ENCODE measurements at regions not wholly inside any gene's neighbourhood (a gene's known extent, or its start where the extent isn't known, plus 50 kb on each side); places are given as distances from the start of the nearest gene placed in this dataset.

DNA sequence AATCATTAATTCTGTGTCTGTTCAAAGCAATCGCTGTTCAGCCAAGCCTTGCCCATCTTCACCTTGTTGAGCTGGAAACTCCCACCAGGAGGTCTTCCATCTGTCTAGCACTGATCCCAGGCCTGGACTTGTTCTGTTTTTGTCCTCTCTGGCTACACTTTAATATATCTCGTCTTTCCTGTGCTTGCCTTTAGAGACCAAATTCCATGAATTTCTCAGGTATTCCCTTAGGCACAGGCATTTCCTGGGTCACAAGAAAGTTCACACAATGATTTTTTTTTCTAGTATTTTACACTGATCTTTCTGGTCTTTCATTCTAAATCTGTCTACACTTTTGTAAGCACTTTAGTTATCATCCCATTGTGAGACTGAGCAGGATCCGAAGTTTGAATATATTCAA is 116.4 kb upstream of the CCND2 start:
- H2AFZ ChIP-seq, result no peak overlapping the region
- no peak overlapping the region for H3K9ac ChIP-seq
- no peaks in the 10 kb centered on the region for H3K79me2 ChIP-seq
- no peaks in the 10 kb centered on the region for H3K36me3 ChIP-seq (ENCODE audit: control insufficient read depth, insufficient read depth, low read length)
- no peaks in the 10 kb centered on the region for H3K9me3 ChIP-seq (ENCODE audit: control insufficient read depth, low read length)
- no peaks in the 10 kb centered on the region for H3K4me1 ChIP-seq
- no peaks in the 10 kb centered on the region for H3K27me3 ChIP-seq (ENCODE audit: control insufficient read depth, insufficient read depth, low read length)
- no peak overlapping the region for H3K4me2 ChIP-seq (ENCODE audit: low read length)
- H3K27ac ChIP-seq, result no peak overlapping the region
- TF ChIP-seq, protein P1, sequence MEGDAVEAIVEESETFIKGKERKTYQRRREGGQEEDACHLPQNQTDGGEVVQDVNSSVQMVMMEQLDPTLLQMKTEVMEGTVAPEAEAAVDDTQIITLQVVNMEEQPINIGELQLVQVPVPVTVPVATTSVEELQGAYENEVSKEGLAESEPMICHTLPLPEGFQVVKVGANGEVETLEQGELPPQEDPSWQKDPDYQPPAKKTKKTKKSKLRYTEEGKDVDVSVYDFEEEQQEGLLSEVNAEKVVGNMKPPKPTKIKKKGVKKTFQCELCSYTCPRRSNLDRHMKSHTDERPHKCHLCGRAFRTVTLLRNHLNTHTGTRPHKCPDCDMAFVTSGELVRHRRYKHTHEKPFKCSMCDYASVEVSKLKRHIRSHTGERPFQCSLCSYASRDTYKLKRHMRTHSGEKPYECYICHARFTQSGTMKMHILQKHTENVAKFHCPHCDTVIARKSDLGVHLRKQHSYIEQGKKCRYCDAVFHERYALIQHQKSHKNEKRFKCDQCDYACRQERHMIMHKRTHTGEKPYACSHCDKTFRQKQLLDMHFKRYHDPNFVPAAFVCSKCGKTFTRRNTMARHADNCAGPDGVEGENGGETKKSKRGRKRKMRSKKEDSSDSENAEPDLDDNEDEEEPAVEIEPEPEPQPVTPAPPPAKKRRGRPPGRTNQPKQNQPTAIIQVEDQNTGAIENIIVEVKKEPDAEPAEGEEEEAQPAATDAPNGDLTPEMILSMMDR (IDR thresholded peaks at IDR 0.05), result no peak
- no peak overlapping the region for H3K4me3 ChIP-seq (ENCODE audit: low read depth, low read length)

DNA sequence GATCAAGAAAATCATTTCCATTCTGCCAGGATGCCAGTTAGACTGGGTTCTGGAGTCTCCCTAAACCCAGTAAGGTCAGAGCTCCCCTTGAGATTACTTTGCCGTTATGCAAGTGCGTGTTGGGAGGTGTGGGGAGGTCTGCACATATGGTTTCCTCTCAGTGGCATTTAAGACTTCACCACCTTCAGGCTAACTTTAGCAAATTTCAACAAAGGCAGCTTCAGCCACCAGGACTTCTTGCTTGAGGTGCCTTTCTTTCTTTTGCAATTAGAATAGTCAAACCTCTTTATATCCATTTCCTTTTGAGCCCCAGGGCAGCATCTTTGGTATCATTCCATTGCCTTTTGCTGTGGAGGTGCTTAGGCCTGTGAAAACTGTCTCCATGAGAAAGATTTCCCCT is 117.2 kb upstream of the CCND2 start:
- Histone ChIP-seq H3K27me3 (ENCODE audit: control insufficient read depth, insufficient read depth, low read length) (no peaks in the 10 kb centered on the region), H3K9ac (no peak overlapping the region), H2AFZ (no peak overlapping the region), H3K4me1 (no peaks in the 10 kb centered on the region), H3K4me3 (ENCODE audit: low read depth, low read length) (no peak overlapping the region), H3K9me3 (ENCODE audit: control insufficient read depth, low read length) (no peaks in the 10 kb centered on the region), H3K36me3 (ENCODE audit: control insufficient read depth, insufficient read depth, low read length) (no peaks in the 10 kb centered on the region), H3K79me2 (no peaks in the 10 kb centered on the region), H3K27ac (no peak overlapping the region), H3K4me2 (ENCODE audit: low read length) (no peak overlapping the region)
- TF ChIP-seq, protein P1 (IDR thresholded peaks at IDR 0.05), result no peak

DNA sequence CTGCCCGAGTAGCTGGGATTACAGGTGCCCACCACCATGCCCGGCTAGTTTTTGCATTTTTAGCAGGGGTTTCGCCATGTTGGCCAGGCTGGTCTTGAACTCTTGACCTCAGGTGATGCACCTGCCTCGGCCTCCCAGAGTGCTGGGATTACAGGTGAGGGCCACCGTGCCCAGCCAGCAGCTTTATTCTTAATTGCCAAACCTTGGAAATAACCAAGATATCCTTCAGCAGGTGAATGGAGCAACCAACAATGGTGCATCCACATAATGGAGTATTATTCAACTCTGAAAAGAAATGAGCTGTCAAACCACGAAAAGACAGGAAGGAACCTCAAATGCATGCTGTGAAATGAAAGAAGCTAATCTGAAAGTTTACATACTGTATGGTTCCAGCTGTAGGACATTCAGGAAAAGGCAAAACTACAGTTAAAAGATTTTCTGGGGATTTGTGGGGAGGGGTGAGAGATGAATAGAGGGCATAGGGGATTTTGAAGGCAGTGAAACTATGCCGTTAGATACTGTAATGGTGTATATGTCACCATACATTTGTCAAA is 118.8 kb upstream of the CCND2 start:
- H3K4me1 ChIP-seq, result no peaks in the 10 kb centered on the region
- H3K36me3 ChIP-seq (ENCODE audit: control insufficient read depth, insufficient read depth, low read length), result no peaks in the 10 kb centered on the region
- H3K9ac ChIP-seq, result no peak overlapping the region
- no peak overlapping the region for H2AFZ ChIP-seq
- H3K4me2 ChIP-seq (ENCODE audit: low read length), result no peak overlapping the region
- H3K27me3 ChIP-seq (ENCODE audit: control insufficient read depth, insufficient read depth, low read length), result no peaks in the 10 kb centered on the region
- no peak overlapping the region for H3K4me3 ChIP-seq (ENCODE audit: low read depth, low read length)
- H3K79me2 ChIP-seq, result no peaks in the 10 kb centered on the region
- TF ChIP-seq, protein P1 (IDR thresholded peaks at IDR 0.05), result no peak
- H3K27ac ChIP-seq, result no peak overlapping the region
- no peaks in the 10 kb centered on the region for H3K9me3 ChIP-seq (ENCODE audit: control insufficient read depth, low read length)

DNA sequence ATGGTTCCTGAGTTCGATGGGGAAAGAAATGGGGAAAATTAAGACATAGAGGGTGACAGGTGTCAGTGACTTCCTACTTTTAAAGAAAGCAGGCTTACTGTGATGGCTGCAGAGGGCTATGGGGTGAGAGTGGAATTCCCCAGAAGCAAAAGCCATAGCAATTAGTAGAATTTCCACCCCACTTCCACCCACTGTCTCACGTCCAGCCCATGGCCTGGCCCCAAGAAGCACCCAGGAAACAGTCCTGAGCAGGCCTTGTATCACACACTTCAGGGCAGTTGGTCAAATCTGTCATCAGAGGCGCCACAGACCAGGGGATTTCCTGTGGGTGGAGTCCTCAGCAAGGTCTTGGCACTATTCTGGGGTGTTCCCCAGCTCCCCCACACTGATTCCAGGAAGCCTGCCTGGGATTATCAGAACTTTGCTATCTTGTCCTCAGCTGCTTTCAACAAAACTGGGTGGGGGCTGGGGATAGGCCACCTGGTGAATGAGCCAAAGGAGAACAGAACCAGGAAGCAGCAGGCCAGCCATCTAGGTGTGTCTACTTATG is 120.1 kb upstream of the CCND2 start:
- H3K4me1 ChIP-seq, result no peaks in the 10 kb centered on the region
- no peak overlapping the region for H3K27ac ChIP-seq
- TF ChIP-seq, protein P1 (IDR thresholded peaks at IDR 0.05), result no peak
- H3K4me2 ChIP-seq (ENCODE audit: low read length), result no peak overlapping the region
- H3K9me3 ChIP-seq (ENCODE audit: control insufficient read depth, low read length), result no peaks in the 10 kb centered on the region
- no peak overlapping the region for H3K9ac ChIP-seq
- H2AFZ ChIP-seq, result no peak overlapping the region
- no peak overlapping the region for H3K4me3 ChIP-seq (ENCODE audit: low read depth, low read length)
- no peaks in the 10 kb centered on the region for H3K79me2 ChIP-seq
- H3K27me3 ChIP-seq (ENCODE audit: control insufficient read depth, insufficient read depth, low read length), result no peaks in the 10 kb centered on the region
- H3K36me3 ChIP-seq (ENCODE audit: control insufficient read depth, insufficient read depth, low read length), result no peaks in the 10 kb centered on the region

DNA sequence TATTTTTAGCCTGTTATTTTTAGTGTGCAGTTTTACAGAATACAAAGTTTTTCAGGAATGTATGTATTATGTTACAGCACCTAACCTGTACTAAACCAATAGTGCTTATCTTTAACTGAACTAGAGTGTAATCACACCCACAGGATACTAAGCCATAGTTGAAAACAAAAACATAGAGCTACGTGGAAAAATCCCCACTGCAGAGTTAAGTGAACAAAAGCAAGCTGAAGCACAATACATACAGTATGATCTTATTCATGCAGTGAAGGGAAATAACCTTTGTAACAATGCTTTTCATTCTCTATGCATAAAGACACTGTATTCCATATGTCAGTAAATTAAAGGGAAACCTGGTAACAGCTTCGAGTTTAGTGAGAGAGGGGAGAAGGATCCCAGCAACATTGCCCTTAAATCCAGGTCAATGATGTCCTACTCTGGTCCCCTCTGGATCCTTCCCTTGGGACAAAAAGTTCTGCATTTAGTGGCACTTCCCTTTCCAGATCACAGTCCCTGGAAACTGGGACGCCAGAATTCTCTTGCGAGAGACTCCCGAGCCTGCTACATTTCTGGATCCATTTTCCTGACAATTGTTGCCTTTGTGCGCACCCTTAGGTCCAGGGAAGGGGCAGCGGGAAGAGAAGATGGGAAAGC is 121.3 kb upstream of the CCND2 start:
- Histone ChIP-seq H3K4me2 (ENCODE audit: low read length) (no peak overlapping the region), H3K27me3 (ENCODE audit: control insufficient read depth, insufficient read depth, low read length) (no peaks in the 10 kb centered on the region), H3K79me2 (no peaks in the 10 kb centered on the region), H3K9ac (no peak overlapping the region), H3K9me3 (ENCODE audit: control insufficient read depth, low read length) (no peaks in the 10 kb centered on the region), H3K4me1 (no peaks in the 10 kb centered on the region), H3K36me3 (ENCODE audit: control insufficient read depth, insufficient read depth, low read length) (no peaks in the 10 kb centered on the region), H2AFZ (no peak overlapping the region), H3K4me3 (ENCODE audit: low read depth, low read length) (no peak overlapping the region), H3K27ac (no peak overlapping the region)
- TF ChIP-seq, protein P1 (IDR thresholded peaks at IDR 0.05), result no peak

Measured in parathyroid adenoma (tissue), 2 donors.